ENCODE measurements at regions not wholly inside any gene's neighbourhood (a gene's known extent, or its start where the extent isn't known, plus 50 kb on each side); places are given as distances from the start of the nearest gene placed in this dataset.
"Not testable (repeated sequence)": the region's sequence is repeated elsewhere in the genome, so short reads cannot be mapped to it uniquely, and the experiment has no call there.

DNA sequence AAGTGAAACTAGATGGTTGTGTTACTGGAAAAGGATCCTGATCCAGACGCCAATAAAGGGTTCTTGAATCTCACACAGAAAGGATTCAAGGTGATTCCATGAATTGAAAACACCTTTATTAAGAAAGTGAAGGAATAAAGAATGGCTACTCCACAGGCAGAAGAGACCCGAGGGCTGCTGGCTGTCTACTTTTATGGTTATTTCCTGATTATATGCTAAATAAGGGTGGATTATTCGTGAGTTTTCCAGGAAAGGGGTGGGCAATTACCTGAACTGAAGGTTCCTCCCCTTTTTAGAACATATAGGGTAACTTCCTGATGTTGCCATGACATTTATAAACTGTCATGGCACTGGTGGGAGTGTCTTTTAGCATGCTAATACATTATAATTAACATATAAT is 50.9 kb upstream of the WARS2 start:
- no peak for DNase-seq (ENCODE audit: low read depth)

- DNase-seq (ENCODE audit: low read depth): no peak
These were observed 63.9 kb upstream of the WARS2 start for GRCh38 chr1:119204197-119204960.

GRCh38 chr1:119204961-119205357 is 64.5 kb upstream of the WARS2 start:
- DNase-seq (ENCODE audit: low read depth): no peak

DNA sequence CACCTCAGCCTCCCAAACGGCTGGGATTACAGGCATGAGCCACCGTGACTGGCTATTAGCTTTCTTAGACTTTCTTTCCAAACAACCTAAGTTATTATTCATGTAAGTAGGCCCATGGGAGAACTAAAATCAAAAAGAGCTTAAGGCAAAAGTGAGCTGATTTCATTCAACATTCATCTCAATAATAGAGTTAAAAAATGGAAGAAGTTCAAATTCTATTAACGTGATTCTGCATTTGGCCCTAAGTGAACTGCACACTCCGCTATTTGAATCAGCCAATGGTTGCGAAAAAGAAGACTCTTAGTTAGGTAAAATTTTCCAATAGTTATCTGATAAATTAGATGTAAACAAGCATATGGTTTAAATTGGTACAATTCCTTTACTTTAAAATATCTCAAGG is 68.6 kb upstream of the WARS2 start:
- DNase-seq (ENCODE audit: low read depth): no peak

DNA sequence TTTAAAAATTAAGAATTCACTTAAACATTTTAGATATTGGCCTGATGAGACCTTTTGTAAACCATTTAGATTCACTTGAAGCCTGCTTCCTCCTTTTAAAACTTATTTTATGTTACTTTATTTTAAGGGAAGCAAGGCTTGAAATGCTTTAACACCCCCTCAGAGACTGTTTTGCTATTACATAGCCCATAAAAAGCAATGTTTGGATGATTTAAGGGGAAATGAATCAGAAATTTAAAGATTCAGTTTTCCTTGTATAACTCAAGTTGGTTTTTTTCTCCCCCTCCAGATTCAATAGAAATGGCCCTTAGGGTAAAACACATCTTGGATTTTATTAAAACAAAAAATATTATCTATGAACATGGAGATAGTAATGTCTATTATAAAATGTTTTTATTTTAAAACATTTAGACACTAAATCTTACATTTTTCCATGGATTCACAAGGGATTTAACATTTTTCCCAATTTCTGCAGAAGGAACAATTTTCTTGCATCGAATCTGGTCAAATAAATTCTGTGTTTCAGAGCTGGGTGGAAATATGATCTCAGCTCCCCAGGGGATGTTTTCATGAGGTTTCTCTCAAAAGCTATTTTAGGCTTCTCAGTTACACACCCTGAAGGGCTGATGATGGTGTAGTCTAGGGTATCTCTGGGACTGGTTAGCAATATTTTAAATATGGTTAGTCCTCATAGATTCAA is 69.3 kb upstream of the WARS2 start:
- DNase-seq (ENCODE audit: low read depth): no peak

DNA sequence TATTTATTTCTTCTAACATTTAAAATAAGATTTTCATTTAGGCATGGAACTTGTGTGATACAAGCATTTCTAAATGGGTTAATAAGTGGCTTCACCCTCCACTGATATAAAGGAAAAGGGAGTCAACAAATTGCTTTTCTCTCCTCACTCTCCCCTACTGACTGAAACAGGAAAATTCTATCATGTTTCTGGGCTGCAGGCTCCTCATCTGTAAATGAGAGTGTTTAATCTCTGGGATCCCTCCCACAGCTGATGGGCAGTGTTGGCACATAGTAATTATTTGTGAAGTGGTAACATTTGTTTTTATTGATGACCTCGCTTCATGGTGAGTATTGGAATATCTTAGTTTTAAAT is 69.8 kb upstream of the WARS2 start:
- no peak for DNase-seq (ENCODE audit: low read depth)

GRCh38 chr1:119213213-119213612 is 72.8 kb upstream of the WARS2 start:
- DNase-seq (ENCODE audit: low read depth): not testable (repeated sequence)

DNA sequence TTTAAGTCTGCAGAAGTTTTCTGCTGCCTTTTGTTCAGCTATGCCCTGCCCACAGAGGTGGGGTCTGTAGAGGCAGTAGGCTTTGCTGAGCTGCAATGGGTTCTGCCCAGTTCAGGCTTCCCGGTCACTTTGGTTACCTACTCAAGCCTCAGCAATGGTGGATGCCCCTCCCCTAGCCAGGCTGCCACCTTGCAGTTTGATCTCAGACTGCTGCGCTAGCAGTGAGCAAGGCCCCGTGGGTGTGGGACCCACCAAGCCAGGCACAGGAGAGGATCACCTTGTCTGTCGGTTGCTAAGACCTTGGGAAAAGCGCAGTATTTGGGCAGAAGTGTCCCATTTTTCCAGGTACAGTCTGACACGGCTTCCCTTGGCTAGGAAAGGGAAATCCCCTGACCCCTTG is 74.5 kb upstream of the WARS2 start:
- DNase-seq (ENCODE audit: low read depth): not testable (repeated sequence)

- DNase-seq (ENCODE audit: low read depth): no peak
These were observed 76.9 kb upstream of the WARS2 start for GRCh38 chr1:119217309-119217828.

DNA sequence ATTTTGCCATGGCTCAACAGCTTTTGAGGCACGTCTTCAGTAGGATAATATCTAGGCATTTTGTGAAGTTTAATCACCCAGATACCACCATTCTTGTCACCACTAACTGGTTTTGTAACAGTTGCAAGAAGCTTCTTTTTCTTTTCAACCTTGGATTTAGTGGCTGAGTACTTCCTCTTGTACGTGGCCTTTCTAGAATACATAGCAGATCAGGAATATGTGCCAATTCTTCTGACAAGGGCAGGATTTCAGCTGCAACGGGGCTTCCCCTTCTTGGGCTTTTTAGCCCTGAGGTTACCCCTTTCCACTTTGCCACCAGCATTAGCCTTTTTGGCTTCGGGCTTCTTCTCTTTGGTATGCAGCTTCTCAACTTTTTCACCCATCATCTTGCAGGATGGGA is 79.3 kb upstream of the WARS2 start:
- no peak for DNase-seq (ENCODE audit: low read depth)

DNA sequence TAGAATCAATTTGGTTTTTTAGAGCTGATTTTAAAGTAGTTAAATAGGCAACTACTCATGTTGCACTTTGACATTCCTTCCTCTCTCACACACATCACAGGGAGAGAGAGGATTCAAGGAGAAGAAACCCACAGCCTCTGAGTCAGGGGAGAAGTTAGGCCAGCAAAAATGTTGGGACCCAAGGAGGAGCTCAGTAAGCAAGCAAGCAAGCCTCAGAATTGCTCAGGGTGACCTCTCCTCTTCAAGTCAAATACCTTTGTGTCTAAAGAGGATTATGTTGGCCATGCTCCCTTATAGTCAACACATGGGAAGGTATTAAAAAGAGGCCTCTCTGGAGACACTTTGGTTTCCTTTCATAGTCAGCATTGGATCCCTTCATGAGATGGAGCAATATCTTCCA is 80.5 kb upstream of the WARS2 start:
- no peak for DNase-seq (ENCODE audit: low read depth)

DNA sequence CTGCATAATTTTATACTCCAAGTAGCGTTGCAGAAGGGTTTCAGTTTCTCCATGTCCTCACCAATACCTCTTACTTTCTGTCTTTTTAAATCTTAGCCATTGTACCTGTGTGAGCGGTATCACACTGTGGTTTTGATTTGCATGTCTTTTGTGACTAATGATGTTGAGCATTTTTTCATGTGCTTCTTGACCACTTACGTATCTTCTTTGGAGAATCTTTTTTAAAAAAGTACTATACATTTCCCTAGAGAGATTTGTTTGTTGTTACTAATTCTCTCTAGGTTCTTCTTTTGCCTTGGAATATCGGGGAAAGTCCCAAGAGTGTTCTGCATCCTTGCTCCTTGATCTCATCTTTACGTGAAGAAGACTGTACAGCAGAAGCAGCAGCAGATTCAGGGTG is 81.8 kb upstream of the WARS2 start:
- no peak for DNase-seq (ENCODE audit: low read depth)

GRCh38 chr1:119225265-119225664 is 84.8 kb upstream of the WARS2 start:
- DNase-seq (ENCODE audit: low read depth): no peak

- no peak for DNase-seq (ENCODE audit: low read depth)
These were observed 85.4 kb upstream of the WARS2 start for GRCh38 chr1:119225831-119226230.

- DNase-seq (ENCODE audit: low read depth): no peak
These were observed 85.9 kb upstream of the WARS2 start for GRCh38 chr1:119226321-119226720.

GRCh38 chr1:119226913-119227312 is 86.5 kb upstream of the WARS2 start:
- no peak for DNase-seq (ENCODE audit: low read depth)

DNA sequence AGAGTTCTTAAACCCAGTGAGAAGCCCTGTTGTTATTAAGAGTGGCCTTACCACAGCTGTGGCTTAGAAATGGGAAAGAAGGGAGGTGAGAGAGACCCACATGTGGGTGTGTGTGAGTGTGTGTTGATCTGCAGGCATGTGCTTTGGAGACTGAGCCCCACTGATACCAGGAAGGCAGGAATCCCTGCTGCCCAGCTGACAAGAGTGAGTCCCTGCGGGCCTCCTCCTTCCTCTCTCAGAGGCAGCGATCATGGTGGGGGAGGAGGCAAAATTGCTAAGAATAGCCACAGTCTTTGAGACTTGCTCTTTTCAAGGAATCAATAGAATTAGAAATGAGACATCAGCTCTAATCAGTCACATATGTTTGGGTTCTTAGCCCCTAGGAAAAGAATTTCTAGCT is 87.0 kb upstream of the WARS2 start:
- no peak for DNase-seq (ENCODE audit: low read depth)

DNA sequence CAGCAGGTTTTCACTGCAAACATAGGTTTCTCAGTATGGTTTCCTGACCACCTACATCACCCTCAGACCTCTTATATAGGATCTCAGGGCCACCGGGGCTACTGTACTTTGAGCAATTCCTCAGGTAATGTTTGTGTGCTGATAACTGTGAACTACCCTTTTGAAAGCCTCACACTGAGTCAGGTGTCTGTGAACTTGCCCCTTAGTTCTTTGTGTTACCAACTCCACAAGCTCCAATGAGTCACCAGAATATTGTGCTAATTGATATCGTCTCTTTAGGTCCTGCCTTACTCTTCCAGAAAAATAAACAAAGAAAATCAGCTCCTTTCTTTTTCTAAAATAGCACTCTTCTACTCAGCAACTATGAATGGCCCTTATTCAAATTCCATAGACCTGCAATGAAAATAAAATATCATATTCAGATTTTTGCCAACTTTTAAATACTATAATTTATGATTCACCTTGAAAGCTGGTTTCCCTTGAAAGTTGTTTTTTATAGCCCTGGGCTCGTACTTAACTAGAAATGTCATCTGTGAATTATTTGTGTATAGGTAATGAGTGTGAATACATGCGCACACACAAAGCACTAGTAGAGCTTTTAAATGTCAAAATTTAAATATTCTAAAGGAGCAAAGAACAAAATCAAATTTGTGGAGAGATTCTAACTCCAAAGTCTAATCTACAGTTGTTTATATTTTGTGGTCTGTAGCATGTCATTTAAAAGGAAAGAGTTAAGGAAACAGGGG is 88.1 kb upstream of the WARS2 start:
- peak; percentile 30 for DNase-seq (ENCODE audit: low read depth)

DNA sequence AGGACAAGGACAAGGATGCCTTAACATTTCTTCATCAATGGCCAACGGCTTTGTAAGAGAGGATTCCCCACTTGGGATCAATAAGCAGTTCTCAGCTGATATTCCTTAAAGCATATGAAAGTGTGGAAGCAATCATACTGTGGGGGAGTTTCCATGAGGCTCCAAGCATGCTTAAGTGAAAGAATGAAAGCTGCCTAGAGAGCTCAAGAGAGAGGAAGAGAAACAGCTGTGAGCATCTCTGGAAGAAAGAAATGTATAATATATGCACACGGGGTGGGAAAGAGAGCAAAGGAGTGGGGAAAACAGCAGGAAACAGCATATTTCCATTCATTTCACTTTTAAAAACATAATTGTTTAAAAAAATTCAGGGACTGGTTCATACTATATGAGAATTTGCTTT is 94.7 kb upstream of the WARS2 start:
- DNase-seq (ENCODE audit: low read depth): no peak

DNA sequence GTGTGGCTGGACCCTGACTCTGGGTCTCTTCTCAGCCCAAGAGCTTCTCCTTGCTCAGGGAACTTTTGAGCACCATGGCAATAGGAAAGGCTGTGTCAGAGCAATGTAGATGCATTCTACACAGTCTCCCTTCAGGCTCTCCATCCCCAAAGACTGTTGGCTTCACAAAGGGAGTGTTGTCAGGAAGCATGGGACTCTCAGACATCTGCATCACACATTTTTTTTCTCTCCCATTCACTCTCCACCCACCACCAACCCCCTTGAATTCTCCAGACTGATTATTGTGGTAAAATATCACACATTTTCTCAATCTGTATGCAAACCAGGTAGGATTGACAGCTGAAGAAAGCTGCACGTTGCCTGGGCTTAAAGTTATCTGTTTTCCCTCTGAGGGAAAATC is 105.4 kb upstream of the WARS2 start:
- no peak for DNase-seq (ENCODE audit: low read depth)

- DNase-seq (ENCODE audit: low read depth): no peak
These were observed 108.8 kb upstream of the WARS2 start for GRCh38 chr1:119249283-119249682.

- no peak for DNase-seq (ENCODE audit: low read depth)
These were observed 109.8 kb upstream of the WARS2 start for GRCh38 chr1:119250299-119250698.

DNA sequence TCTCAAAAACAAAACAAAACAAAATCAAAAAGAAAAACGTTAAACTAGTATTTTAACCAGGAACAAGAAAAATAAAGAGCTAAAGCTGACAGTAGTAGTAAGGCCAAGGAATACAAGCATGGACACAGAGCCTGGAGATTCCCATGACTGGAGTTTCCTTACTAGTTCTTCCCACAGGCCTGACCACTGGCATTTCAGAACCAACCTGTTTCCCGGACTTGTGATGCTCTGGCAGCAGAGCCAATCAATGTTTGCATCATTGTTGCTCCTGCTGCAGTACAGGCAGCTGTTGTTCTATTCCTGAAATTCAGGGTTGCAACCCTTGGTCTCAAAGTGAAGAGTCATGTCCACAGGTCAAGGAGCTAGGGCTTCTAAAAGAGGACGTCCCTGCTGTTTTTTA is 111.3 kb upstream of the WARS2 start:
- no peak for DNase-seq (ENCODE audit: low read depth)
